NCI-H345 treated with DMSO at 0.1 percent for 48 hours (cell line): ENCODE measurements at regions not wholly inside any gene's neighbourhood (a gene's known extent, or its start where the extent isn't known, plus 50 kb on each side); places are given as distances from the start of the nearest gene placed in this dataset.
A peak's percentile ranks its signal among the peaks of the same experiment; 100 is the strongest.
"Not testable (repeated sequence)": the region's sequence is repeated elsewhere in the genome, so short reads cannot be mapped to it uniquely, and the experiment has no call there.

Experiments used
- DNase-seq: peaks from one replicate; lab custom pipeline; 2025; ENCODE audit not compliant: unreplicated experiment; lab: John Stamatoyannopoulos, UW

DNA sequence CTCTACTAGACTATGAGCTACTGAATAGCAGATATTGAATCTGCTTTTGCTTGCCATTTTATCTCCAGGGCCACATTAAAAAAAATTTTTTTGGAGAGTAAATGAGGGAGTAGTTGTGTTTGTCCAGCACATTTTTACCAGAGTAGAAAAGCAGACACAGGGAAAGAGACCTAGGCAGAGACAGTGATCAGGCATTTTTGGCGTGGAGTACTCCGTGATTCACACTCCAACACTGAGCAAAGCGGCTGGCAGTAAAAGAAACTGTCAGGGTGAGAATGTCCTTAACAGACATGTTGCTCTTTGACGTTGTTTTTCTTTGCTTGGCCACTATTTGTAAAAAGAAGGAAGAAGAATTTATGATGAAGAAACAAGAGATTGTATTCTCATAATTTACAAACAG, 304.0 kb downstream of the TDRD3 start:
- no peak for DNase-seq

DNA sequence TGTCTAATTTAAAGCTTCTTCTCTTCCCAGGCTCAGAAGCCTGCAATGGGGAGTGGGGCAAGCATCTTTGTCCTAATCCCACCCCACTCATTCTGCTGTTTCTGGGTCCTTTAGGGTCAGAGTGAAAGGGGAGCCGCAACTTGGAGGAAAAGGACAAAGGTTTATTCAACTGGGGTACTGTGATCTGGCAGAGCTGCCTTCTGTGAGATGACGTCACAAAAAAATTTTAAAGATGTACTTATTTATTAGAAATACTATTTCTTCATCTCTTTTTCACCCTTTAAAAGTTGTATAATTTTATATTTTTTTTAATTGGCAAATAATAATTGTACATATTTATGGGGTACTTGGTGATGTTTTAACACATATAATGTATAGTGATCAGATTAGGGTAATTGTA, 302.6 kb downstream of the TDRD3 start:
- no peak for DNase-seq

DNA sequence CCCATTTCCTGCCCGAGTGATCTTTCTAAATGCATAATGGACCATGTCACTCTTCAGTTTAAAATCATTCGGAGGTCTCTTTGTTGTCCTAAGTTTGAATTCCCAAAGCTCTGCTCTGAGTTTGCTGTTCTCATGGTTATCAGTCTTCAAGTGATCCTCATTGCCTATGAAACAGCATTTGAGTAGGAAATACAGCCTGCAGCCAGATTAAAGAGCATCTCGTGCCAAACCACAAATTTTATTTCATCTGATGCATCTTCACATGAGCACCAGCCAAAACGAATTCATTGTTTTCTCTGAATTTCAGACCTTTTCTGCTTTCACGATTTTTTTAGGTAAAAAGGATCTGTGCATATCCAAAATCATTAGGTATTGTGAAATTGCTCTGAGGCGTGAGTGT, 299.6 kb downstream of the TDRD3 start:
- peak; percentile 18 for DNase-seq

DNA sequence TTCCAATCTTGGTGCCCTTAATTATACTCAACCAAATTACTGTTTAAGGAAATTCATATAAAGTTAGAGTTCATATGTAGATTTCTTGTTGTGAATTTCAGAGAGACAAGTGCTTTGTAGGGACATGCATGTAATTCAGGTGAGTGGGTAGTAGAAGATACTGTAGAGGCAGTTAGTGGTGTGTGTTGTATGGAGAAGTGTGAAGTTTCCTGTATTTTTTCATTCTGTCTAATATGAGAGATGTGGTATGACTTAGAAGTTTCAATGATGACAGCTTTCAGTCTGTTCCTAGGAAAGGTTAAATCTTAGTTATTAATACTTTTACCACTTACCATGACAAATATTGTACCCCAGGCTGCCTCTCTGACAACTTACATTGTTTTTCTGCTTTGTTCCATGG, 294.2 kb downstream of the TDRD3 start:
- no peak for DNase-seq

DNA sequence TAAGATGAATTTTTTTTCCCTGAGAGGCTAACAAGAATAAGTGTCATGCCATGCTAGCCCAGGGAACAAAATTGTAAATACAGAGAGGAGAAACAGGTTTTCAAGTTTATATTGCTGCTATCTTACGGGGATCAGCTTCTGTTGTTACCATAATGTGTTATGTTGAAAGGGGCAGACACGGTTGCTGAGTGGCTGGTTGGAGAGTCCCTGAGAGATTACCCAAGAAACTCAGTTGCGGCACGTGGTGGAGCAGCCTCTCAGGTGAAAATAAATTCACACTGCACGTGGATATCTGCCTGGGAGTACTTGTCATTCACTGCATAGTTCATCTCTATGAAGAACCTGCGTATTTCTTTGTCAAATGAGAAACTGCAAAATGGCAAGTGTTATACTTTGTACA, 293.6 kb downstream of the TDRD3 start:
- no peak for DNase-seq

DNA sequence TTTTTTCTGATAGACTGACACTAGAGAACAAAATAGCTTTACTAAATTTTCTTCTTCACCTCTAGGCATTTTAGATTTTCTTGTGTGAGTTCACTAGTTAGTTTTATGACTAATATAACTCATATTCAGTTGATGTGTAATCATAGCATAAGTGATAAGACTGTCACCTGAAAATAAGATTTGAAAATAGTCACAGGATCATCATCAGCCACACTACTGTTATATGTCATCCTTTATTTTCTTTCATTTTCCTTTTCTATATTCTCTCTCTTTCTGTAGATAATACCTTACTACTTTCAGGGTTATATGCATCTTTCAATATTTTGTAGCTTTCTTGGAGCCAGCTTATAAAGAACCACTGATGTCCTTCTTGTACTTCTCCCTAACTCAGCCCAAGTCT, 292.6 kb downstream of the TDRD3 start:
- DNase-seq = no peak

DNA sequence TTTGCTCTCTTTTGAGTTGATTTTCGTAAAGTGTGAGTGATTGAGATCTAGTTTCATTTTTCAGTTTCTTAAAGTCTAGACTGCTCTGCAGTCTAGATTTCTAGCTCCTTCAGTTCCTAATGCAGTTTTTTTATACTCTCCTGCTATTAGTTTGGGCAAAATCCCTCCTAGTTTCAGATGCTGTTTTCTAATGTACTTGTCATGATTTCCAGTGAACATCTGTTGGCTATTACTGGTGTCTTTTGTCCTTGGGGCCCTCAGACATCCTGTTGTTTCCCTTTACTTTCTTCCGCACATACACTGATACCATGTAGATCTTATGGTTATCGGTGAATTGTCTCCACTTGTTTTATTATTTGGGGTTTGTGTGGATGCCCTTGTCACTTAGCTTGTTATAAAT, 292.1 kb downstream of the TDRD3 start:
- no peak for DNase-seq

DNA sequence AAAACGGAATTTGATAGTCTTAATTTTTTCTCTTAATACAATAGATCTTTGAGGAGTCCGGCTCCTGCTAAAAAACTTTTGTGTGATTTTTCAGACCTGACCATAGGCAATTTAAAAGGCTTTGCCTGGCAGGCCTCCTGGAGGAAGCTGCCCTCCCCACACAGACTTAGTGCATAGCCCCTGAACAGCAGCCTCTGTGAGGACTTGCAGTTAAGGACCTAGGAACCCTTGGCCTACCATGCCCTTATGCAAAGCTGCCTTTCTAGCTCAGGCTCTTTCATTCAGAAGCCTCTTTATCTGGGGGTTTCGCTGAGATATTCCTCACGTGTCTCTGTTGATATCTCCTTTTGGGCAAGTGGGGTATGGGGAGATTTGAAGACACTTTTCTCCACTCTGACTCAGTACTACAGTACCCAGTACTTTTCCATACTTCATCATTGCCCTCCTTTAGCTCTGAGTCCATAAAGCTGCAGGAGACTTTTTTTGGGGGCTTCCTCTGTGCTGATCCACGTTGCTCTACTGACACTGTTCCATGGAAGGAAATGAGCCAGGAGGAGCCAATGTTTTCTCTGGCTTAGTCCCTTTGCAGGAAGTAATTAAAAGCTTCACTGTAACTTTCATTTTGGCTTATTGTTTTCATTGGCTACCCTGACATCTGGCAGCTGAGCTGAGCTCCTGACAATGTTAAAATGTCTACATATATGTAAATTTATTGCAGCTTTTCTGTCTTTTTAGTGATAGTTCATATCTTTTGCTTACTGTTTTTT, 283.1 kb downstream of the TDRD3 start:
- no peak for DNase-seq

DNA sequence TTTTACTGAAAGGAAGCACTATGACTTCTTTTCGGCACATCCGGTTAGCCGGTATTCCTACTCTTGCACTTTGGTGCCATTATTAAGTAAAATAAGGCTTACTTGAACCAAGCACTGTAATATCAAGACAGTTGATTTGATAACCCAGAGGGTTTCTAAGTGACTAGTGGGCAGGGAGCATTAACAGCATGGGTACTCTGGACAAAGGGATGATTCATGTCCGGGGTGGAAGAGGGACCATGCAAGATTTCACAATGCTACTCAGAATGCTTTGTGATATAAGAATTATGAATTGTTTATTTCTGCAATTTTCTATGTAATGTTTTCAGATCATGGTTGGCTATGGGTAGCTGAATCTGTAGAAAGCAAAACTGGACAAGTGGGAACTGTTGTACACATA, 282.1 kb downstream of the TDRD3 start:
- no peak for DNase-seq

DNA sequence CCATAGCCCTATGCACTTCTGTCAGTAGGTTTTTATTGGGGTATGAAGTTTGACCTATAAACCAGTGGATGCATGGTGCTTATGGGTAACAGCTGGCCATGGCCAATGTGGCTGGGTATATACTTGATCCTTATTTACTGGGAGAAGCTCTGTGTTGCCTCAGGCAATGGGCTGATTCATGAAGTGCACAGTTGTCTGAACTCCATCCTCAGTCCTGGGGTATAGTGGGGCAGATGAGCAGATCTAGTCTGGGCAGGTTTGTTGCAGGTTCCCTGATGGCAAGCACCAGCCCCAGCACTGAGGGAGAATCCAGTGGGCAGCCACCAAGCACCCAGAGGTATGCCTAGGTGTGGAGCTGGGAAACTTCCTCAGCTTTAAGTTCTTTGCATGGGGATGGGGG, 274.4 kb downstream of the TDRD3 start:
- DNase-seq = no peak

DNA sequence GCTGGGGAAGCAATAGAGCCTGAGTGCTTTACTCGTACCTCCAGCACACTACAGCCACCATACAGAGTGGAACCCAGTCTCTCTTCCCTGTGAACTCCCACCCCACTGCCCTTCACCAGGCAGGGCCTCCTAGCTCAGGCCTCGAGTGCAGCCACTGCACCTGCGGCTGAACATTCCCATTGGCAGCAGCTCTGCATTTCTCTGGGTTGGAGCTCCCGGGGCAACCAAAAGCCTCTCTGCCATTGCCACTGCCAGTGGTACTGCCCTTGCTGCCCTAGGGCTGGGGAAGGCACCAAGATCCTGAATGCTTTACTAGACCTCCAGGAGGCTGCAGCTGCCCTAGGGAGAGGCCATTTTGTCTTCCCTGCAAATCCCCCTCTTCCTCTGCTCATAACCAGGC, 266.8 kb downstream of the TDRD3 start:
- DNase-seq = no peak

DNA sequence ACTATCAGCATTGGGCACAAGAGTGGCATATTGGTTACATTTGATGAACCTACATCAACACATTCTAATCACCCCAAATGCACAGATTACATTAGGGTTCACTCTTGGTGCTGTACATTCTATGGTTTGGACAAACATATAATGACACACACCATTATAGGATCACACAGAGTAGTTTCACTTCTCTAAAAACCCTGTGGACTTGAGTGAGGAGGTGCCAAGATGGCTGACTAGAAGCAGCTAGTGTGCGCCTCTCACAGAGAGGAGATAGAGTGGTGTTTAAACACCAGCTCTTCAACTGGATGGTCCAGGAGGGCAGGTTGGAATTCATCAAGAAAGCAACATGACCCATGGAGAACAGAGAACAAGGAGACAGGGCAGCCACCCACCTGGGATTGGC, 265.6 kb downstream of the TDRD3 start:
- no peak for DNase-seq

DNA sequence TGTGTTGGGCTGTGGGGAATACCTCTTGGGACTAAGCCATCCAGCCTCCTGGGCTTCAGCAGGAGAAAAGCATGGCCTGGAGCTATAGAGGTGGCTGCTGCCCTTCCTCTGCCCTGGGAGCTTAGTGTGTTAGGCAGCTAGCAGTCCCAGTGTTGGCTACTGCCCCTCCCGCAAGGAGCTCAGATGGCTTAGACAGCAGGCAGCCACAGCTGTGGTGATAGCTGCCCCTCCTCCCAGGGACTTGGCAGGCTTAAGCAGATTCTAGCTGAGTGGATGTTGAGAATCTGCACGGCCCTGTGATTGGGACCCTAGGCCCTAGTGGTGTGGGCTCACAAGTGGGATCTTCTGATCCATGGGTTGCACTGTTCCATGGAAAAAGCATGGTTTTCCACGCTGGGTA, 264.5 kb downstream of the TDRD3 start:
- no peak for DNase-seq

DNA sequence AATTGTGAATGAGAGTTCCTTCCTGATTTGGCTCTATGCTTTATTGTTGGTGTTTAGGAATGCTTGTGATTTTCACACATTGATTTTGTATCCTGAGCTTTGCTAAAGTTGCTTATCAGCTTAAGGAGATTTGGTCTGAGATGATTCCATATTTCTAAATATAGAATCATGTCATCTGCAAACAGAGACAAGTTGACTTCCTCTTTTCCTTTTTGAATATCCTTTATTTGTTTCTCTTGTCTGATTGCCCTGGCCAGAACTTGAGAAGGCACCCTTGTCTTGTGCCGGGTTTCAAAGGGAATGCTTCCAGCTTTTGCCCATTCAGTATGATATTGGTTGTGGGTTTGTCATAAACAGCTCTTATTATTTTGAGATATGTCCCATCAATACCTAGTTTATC, 260.6 kb downstream of the TDRD3 start:
- DNase-seq = not testable (repeated sequence)

DNA sequence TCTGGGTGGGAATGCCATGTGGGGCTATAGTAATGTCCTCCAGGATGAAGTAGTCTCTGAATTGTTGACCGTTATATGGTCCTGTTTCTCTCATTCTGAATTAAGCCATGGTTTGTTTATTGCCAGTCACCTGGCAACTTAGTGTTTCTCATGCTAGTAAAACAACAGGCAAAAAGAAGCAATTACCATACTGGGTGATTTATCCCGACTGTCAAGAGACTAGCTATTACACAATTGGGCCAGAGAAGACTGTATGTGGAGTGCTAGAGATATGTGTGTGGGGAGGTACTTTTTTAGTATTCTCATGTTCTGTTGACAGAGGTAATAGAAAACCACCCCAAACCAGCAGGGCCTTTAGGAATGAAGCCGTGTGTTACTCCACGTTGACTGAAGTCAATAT, 258.2 kb downstream of the TDRD3 start:
- DNase-seq = no peak

DNA sequence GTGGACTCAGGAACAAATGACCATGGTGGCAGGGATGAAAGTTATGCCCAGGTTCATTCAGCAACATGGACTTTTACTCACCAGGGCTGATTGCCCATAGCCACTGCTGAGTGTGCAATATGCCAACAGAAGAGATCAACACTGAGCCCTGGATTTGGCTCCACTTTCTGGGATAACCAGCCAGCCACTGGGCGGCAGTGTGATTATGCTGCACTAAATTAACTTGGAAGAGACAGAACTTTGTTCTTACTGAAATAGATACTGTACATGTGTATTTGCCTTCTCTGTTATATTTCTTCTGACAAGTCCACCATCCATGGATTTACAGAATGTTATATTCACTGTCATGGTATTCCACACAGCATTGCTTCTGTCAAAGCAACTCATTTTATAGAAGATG, 257.4 kb downstream of the TDRD3 start:
- no peak for DNase-seq

DNA sequence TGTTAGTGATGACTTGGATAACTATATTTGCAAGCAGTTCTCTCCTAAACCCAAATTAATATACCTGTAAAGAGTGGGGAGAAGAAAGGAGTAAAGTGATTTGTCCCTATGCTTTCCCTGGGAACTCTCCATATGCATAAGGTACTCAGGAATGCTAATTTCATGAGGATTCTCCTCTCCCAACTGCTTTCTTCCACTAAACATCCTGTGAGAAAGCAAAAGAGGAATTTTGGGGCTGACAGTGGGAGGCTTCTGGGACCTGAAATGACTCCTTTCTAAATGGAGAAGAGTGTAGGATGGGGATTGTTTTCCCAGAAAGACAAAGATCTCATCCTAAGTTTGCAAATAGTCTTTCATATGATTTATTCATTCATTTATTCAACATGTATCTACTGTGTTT, 250.5 kb downstream of the TDRD3 start:
- DNase-seq = no peak

DNA sequence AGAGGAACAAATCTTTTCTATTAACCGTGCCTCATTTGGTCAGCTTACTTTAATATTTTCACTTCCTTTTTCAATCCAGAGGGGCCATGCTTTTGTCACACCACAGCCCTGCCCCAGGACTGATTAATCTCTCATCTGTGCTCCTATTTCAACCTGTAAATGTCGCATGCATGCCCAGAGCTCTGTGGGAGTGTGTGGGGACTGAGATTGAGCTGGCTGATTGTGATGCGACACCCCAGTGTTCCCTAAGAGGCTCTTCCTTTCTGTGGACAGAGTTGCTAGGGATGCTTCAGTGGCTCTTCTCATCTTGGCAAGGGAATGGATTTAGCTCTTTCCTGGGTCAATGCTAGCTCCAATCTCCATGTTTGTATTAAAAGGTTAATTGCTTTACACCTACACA, 249.6 kb downstream of the TDRD3 start:
- DNase-seq = no peak

DNA sequence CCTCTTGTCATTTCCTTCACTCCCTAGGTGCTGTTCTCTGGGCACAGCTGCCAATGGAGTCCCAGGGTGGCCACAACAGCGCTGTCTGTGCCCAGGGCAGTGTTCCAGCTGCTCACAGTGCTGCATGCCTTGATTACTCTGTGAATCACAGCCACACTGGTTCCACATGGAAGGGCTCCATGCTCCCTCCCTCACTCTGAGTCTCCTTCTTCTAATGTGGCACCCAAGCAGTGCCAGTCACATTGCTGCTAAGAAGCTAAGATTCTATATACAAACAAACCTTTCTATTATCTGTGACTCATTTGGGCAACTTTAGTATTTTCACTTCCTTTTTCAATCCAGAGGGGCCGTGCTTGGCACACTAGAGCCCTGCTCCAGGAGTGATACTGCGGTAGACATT, 248.7 kb downstream of the TDRD3 start:
- DNase-seq = no peak

DNA sequence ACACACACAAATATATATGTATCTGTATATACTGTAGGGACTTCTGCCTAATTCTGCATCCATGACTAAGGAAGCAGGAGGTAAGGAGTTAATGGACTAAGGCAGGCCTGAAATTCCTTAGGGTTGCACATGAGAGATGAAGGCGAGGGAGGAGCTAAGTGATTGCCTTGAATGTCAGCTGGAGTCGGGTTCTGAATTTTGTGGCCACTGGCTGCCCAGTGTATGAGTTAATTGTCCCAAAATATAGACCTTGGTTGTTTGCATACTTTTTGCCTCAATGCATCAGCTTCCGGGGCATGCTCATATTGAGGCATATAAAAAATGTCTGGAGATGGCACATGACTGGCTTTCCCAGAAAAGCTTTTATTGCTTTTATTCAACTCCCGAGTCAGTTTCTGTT, 245.5 kb downstream of the TDRD3 start:
- DNase-seq = no peak

DNA sequence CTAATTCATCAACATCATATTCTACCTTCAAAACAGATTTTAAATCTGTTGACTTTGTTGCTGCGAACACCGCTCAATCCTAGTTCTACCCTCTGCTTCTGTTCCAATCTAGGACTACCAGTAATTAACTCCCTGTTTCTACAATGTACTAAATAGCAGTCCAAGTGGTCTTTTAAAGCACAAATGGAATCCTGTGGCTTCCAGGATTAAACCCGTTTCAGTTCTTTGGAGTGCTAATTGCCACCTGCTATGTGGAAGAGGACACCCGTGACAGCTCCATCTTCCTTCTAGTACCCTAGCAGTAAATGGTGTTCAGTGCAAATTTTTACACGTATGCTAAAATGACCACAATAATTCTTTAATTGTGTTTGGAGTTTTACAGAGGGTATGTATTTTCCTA, 232.1 kb downstream of the TDRD3 start:
- no peak for DNase-seq

DNA sequence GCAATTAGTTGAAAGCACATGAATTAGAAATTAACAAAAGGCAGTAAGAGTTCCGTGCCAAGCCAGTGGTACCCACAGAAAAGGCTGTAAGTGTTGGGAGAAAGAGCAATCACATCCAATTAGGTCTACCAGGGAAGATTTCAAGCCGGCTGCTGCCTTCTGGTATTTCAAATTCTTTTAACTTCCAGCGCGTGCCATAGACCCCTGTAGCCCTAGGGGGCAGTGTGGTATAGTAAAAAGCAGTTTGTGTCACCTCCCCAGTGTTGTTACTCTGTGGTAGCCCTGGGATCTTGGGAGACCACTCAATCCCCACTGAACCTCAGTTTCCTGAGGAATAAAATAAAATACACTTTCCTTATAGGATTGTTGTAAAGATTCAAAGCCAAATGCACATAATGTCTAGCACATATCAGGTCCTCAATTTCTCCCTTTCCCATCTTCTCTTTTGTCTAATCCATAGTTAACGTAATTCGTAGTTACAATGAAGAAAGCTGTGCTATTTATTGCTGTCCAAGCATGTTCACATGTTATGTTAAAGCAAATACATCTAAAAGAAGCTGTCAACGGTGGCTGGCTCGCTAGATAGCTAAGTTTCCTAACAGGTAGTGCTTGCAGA, 230.2 kb downstream of the TDRD3 start:
- DNase-seq = peak; percentile 11
